Lower leg skin (tissue), 4 donors: ENCODE measurements at regions not wholly inside any gene's neighbourhood (a gene's known extent, or its start where the extent isn't known, plus 50 kb on each side); places are given as distances from the start of the nearest gene placed in this dataset.

ENCODE experiments used
- DNase-seq, 2 donors: peaks; one replicate each; pipeline ENCODE4 v3.0.0-alpha.2; 2019; ENCODE audit warnings: low spot score in 2 of 2
- H3K4me3 ChIP-seq: fragments of 200-600 bp; sonication (generic); 2 replicates; pipeline ENCODE4 v1.5.1; 2017; ENCODE audit warnings: mild to moderate bottlenecking, low read depth; ENCODE audit not compliant: poor library complexity, severe bottlenecking
- POLR2A ChIP-seq, 2 donors: fragments of 450-650 bp; IDR thresholded peaks; one replicate each; pipeline ENCODE4 v1.6.1; 2016 to 2017; ENCODE audit warnings: antibody characterized with exemption in 2 of 2, mild to moderate bottlenecking in 1 of 2, moderate library complexity in 1 of 2
- WGBS, 2 donors: methylation state at CpG; one replicate each; pipeline ENCODE4 v1.1.5; 2018; 5-methylcytosine and 5-hydroxymethylcytosine counted together
- intact Hi-C: fragments of 100-400 bp; cut with DNase I; formaldehyde crosslinking; loops from one replicate; pipeline ENCODE4 v1.15.0; 2023; ENCODE audit warnings: low total_unique reads
- TF ChIP-seq, protein P1 (sequence below), 3 donors: fragments of 450-650 bp; IDR thresholded peaks; one replicate each; pipeline ENCODE4 v1.5.1; 2016; ENCODE audit warnings: antibody characterized with exemption in 3 of 3, mild to moderate bottlenecking in 3 of 3, moderate library complexity in 2 of 3

DNA sequence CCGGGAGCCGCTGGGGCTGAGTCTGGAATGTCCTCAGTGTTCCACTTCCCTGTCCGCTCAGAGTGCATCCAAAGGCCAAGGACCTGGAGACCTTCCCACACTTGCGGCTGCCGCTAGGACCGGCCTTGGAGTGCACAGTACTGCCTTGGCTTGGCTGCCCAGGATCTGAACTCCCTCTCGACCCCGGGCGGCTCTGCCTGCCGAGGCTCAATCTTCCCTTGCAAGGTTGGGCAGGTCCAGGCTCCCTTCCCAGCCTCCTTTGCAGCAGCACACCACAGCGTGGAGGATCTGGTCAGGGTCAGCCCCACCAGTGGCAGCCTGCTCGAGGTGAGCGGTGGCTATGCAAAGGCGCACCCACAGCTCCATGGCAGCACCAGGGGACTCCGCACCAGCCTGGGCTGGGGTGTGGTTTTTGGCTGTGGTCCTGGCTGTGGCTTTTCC, 69.2 kb downstream of the PLXNA1 start:
- intact Hi-C loops = no loop called here

DNA sequence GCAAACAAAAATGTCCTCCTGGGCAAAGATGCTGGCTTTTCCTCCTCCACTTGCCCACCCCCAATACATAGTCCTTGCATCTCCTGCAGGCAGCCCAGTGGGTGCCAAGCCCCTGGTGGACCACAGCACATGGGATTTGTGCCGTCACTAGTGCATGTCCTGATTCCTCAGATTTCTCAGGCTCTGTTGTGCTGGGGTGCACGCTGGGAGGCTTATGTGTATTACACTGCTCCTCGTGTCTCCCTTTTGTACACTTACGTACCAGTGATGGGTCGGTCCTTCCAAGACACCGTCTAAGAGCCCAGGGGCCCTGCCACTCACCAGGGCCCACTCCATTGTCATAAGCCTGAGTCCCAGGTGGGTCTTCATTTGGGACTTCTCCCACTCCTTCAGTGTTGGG, 70.1 kb downstream of the PLXNA1 start:
- intact Hi-C loops = no loop called here
- WGBS, 2 donors = 92 to 94% methylated on average over 6 of the region's 6 CpGs
- no peak for DNase-seq
- no peak for TF ChIP-seq POLR2A (IDR thresholded peaks at IDR 0.05)
- TF ChIP-seq, protein P1, sequence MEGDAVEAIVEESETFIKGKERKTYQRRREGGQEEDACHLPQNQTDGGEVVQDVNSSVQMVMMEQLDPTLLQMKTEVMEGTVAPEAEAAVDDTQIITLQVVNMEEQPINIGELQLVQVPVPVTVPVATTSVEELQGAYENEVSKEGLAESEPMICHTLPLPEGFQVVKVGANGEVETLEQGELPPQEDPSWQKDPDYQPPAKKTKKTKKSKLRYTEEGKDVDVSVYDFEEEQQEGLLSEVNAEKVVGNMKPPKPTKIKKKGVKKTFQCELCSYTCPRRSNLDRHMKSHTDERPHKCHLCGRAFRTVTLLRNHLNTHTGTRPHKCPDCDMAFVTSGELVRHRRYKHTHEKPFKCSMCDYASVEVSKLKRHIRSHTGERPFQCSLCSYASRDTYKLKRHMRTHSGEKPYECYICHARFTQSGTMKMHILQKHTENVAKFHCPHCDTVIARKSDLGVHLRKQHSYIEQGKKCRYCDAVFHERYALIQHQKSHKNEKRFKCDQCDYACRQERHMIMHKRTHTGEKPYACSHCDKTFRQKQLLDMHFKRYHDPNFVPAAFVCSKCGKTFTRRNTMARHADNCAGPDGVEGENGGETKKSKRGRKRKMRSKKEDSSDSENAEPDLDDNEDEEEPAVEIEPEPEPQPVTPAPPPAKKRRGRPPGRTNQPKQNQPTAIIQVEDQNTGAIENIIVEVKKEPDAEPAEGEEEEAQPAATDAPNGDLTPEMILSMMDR (IDR thresholded peaks at IDR 0.05) = no peak
- H3K4me3 ChIP-seq = no peak overlapping the region

More for the DNA sequence above, 69.2 kb downstream of the PLXNA1 start:
- H3K4me3 ChIP-seq = no peak overlapping the region
- TF ChIP-seq, protein P1 (IDR thresholded peaks at IDR 0.05) = no peak
- no peak for TF ChIP-seq POLR2A (IDR thresholded peaks at IDR 0.05)
- WGBS, 2 donors = 55 to 62% methylated on average over 9 of the region's 15 CpGs
- peak in 1 of 2 donors; percentile 36 for DNase-seq

DNA sequence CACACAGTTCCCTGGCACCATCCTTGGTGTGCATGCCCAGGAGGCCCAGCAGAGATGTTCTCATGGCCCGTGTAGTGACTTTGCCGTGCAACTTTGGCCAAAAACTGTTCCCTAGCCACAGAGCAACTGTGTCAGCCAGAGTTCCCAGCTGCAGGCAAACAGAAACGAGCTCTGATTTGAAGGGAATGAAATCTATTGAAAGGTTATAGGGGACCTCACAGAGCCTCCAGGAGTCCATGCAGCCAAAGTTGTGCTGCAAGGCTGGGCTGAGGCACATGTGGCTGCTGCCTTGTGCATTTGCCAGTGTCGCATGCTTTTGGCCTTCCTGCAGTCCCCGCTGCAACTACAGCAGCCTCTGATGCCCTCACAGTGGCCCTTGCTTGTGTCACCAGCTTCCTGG, 70.5 kb downstream of the PLXNA1 start:
- DNase-seq = no peak
- no peak for TF ChIP-seq POLR2A (IDR thresholded peaks at IDR 0.05)
- TF ChIP-seq, protein P1 (IDR thresholded peaks at IDR 0.05) = no peak
- no peak overlapping the region for H3K4me3 ChIP-seq
- 73 to 76% methylated on average over 4 to 5 of the region's 5 CpGs for WGBS, 2 donors
- intact Hi-C loops = no loop called here

DNA sequence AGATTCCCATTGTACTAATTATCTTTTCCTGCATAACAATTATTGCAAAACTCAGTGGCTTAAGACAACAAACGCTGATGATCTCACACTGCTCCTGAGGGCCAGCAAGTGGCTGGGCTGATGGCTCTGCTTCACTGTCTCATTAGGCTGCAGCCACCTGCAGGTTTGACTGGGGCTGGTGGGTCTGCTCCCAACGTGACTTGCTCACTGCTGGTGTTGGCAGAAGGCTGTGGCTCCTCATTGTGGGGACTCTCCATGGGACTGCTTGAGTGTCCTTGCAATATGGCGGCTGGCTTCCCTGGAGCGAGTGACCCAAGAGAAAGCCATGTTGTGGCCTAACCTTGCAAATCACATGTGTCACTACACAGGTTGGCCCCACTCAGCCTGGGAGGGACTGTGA, 71.1 kb downstream of the PLXNA1 start:
- DNase-seq = no peak
- no peak overlapping the region for H3K4me3 ChIP-seq
- intact Hi-C loops = no loop called here
- WGBS, 2 donors = 84 to 86% methylated on average over 4 of the region's 4 CpGs
- TF ChIP-seq, protein P1 (IDR thresholded peaks at IDR 0.05) = no peak
- no peak for TF ChIP-seq POLR2A (IDR thresholded peaks at IDR 0.05)

DNA sequence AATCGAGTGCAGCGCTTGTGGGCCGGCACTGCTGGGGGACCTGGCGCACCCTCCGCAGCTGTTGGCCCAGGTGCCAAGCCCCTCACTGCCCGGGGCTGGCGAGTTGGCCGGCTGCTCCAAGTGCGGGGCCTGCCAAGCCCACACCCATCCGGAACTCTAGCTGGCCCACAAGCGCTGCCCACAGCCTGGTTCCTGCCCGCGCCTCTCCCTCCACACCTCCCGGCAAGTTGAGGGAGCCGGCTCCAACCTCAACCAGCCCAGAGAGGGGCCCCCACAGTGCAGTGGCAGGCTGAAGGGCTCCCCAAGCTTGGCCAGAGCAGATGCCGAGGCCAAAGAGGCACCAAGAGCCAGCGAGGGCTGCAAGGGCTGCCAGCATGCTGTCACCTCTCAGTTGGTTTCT, 73.4 kb downstream of the PLXNA1 start:
- no peak for DNase-seq
- 81 to 82% methylated on average over 6 to 8 of the region's 17 CpGs for WGBS, 2 donors
- intact Hi-C loops = no loop called here
- TF ChIP-seq, protein P1 (IDR thresholded peaks at IDR 0.05) = no peak
- no peak for TF ChIP-seq POLR2A (IDR thresholded peaks at IDR 0.05)
- H3K4me3 ChIP-seq = no peak overlapping the region

DNA sequence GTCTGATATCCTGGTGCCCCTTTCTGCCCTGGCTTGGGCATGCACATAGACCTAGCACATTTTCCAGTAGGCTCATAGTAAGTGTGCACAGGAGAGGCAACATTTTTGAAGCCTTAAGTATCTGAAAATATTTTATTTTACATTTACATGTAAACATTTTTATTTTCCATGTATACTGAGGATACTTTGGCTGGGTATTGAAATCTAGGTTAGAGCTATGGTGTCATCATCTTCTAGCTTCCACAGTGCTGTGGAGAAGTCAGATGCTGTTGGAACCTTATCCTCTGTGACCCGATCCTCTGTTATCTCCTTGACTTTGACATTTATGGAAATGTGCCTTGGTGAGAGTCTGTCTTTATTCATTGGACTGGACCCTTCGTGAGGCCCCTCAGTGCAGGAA, 74.1 kb downstream of the PLXNA1 start:
- TF ChIP-seq POLR2A (IDR thresholded peaks at IDR 0.05) = no peak
- TF ChIP-seq, protein P1 (IDR thresholded peaks at IDR 0.05) = no peak
- intact Hi-C loops = no loop called here
- no peak for DNase-seq
- WGBS, 2 donors = 86 to 88% methylated on average over 2 of the region's 2 CpGs
- no peak overlapping the region for H3K4me3 ChIP-seq
